ENCODE measurements at regions not wholly inside any gene's neighbourhood (a gene's known extent, or its start where the extent isn't known, plus 50 kb on each side); places are given as distances from the start of the nearest gene placed in this dataset.

DNA sequence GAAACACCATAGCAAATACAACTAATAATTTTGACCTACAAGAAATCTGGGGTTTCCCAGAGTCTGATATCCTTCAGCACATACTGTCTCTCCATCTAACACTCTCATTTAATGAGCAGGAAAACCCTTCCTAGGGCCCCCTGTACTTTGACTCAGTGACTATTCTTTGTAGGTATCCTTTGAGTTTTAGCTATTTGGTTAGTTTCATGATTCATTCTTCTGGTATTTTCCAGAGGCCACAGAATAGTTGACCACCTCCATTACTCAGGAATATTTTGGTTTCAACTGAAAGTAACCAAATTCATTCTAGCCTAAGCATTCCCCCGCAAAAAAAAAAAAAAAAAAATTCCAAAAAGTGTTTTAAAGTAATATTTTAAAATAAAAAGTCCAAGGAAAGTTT is 140.0 kb downstream of the IDS start:
- SMC1A ChIA-PET (ENCODE audit: uncharacterized antibody, unreplicated experiment), result interaction anchor here (0.7 to 1.2 kb wide), 2 partner anchors 11 to 64 kb away, joined by 3 to 4 read pairs; no protein-coding TSS in a partner anchor
- FAIRE-seq (no peak), ATAC-seq (no peak), DNase-seq (ENCODE audit: low read depth, low spot score) (no peak)
- WGBS (ENCODE audit: insufficient coverage, insufficient replicate concordance, low lambda C conversion rate, missing lambda C conversion rate), result 0% methylated on average over 1 of the region's 1 CpG
- CTCF ChIA-PET, result no interaction called here
- no peak overlapping the region for H3K4me3 ChIP-seq
- in situ Hi-C loops (cut with MboI) (no loop called here), intact Hi-C loops (cut with micrococcal nuclease; ENCODE audit: unreplicated experiment) (no loop called here)
- H3K9ac ChIP-seq (ENCODE audit: control insufficient read depth, insufficient read depth, low read length), result no peak overlapping the region
- H3K27ac ChIP-seq (ENCODE audit: control insufficient read depth, insufficient read depth), result no peak overlapping the region
- no peak overlapping the region for H3K4me2 ChIP-seq (ENCODE audit: control insufficient read depth, insufficient read depth)
- POLR2A ChIA-PET, result no interaction called here
- H3K79me2 ChIP-seq (ENCODE audit: control insufficient read depth, insufficient read depth, low read length), result no peaks in the 10 kb centered on the region
- no peaks in the 10 kb centered on the region; the same call in 2 of the 3 replicates for H3K9me3 ChIP-seq (replicated peaks; ENCODE audit: control insufficient read depth, insufficient read depth, low read length)
- no peaks in the 10 kb centered on the region for H4K20me1 ChIP-seq (ENCODE audit: control insufficient read depth, insufficient read depth)
- H2AFZ ChIP-seq (ENCODE audit: control insufficient read depth, low read depth, low read length), result no peak overlapping the region
- RAD21 ChIA-PET (ENCODE audit: unreplicated experiment), result interaction anchor here (0.7 kb wide), 1 partner anchor 363 kb away, joined by 3 read pairs; no protein-coding TSS in a partner anchor
- no peaks in the 10 kb centered on the region for H3K36me3 ChIP-seq (ENCODE audit: control insufficient read depth in 2 of 2, insufficient read depth in 2 of 2, low read length in 1 of 2)
- no TSS peak for BruUV-seq (replicated peaks)
- H3K27me3 ChIP-seq (replicated peaks in 1 of 2; ENCODE audit: control insufficient read depth in 2 of 2, insufficient read depth in 2 of 2, low read length in 1 of 2), result no peaks in the 10 kb centered on the region
- H3K4me1 ChIP-seq (ENCODE audit: control insufficient read depth, insufficient read depth, low read length), result no peaks in the 10 kb centered on the region
- TF ChIP-seq PML (IDR thresholded peaks at IDR 0.05; ENCODE audit: low read length) (no peak), KAT2A (conservative IDR thresholded peaks at IDR 0.05; ENCODE audit: control insufficient read depth, low read depth, low read length) (no peak), RBBP5 (conservative IDR thresholded peaks at IDR 0.05) (no peak), RELA (IDR thresholded peaks at IDR 0.05; ENCODE audit: borderline replicate concordance, partially characterized antibody) (no peak), SIN3A (IDR thresholded peaks at IDR 0.05; ENCODE audit: low read depth, low read length) (no peak), STAT3 (IDR thresholded peaks at IDR 0.05; ENCODE audit: low read depth, low read length) (no peak), ESRRA (IDR thresholded peaks at IDR 0.05; ENCODE audit: low read length) (no peak), EZH2 (IDR thresholded peaks at IDR 0.05; ENCODE audit: borderline replicate concordance, control insufficient read depth, low read depth, low read length) (no peak), ASH2L (IDR thresholded peaks at IDR 0.05; ENCODE audit: borderline replicate concordance, low read depth) (no peak), YY1 (IDR thresholded peaks at IDR 0.05; ENCODE audit: low read depth, low read length) (no peak), STAT1 (conservative IDR thresholded peaks at IDR 0.05) (no peak), CHD2 (IDR thresholded peaks at IDR 0.05; ENCODE audit: borderline replicate concordance, low read depth, low read length) (no peak), FOXK2 (IDR thresholded peaks at IDR 0.05) (no peak), SMARCA5 (IDR thresholded peaks at IDR 0.05) (no peak), BACH1 (IDR thresholded peaks at IDR 0.05; ENCODE audit: borderline replicate concordance) (no peak)
- TF ChIP-seq, protein P1, sequence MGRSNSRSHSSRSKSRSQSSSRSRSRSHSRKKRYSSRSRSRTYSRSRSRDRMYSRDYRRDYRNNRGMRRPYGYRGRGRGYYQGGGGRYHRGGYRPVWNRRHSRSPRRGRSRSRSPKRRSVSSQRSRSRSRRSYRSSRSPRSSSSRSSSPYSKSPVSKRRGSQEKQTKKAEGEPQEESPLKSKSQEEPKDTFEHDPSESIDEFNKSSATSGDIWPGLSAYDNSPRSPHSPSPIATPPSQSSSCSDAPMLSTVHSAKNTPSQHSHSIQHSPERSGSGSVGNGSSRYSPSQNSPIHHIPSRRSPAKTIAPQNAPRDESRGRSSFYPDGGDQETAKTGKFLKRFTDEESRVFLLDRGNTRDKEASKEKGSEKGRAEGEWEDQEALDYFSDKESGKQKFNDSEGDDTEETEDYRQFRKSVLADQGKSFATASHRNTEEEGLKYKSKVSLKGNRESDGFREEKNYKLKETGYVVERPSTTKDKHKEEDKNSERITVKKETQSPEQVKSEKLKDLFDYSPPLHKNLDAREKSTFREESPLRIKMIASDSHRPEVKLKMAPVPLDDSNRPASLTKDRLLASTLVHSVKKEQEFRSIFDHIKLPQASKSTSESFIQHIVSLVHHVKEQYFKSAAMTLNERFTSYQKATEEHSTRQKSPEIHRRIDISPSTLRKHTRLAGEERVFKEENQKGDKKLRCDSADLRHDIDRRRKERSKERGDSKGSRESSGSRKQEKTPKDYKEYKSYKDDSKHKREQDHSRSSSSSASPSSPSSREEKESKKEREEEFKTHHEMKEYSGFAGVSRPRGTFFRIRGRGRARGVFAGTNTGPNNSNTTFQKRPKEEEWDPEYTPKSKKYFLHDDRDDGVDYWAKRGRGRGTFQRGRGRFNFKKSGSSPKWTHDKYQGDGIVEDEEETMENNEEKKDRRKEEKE (IDR thresholded peaks at IDR 0.05), result no peak
- TF ChIP-seq, protein P2, sequence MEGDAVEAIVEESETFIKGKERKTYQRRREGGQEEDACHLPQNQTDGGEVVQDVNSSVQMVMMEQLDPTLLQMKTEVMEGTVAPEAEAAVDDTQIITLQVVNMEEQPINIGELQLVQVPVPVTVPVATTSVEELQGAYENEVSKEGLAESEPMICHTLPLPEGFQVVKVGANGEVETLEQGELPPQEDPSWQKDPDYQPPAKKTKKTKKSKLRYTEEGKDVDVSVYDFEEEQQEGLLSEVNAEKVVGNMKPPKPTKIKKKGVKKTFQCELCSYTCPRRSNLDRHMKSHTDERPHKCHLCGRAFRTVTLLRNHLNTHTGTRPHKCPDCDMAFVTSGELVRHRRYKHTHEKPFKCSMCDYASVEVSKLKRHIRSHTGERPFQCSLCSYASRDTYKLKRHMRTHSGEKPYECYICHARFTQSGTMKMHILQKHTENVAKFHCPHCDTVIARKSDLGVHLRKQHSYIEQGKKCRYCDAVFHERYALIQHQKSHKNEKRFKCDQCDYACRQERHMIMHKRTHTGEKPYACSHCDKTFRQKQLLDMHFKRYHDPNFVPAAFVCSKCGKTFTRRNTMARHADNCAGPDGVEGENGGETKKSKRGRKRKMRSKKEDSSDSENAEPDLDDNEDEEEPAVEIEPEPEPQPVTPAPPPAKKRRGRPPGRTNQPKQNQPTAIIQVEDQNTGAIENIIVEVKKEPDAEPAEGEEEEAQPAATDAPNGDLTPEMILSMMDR (IDR thresholded peaks at IDR 0.05 in 2 of 3, conservative IDR thresholded peaks at IDR 0.05 in 1 of 3; ENCODE audit: control insufficient read depth in 2 of 3, extremely low read depth in 1 of 3, insufficient read depth in 1 of 3, low read depth in 3 of 3, low read length in 3 of 3), result no peak
- TF ChIP-seq, protein P3, sequence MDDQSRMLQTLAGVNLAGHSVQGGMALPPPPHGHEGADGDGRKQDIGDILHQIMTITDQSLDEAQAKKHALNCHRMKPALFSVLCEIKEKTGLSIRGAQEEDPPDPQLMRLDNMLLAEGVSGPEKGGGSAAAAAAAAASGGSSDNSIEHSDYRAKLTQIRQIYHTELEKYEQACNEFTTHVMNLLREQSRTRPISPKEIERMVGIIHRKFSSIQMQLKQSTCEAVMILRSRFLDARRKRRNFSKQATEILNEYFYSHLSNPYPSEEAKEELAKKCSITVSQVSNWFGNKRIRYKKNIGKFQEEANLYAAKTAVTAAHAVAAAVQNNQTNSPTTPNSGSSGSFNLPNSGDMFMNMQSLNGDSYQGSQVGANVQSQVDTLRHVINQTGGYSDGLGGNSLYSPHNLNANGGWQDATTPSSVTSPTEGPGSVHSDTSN (IDR thresholded peaks at IDR 0.05; ENCODE audit: insufficient replicate concordance, low read depth, low read length), result no peak
- TF ChIP-seq, protein P4, sequence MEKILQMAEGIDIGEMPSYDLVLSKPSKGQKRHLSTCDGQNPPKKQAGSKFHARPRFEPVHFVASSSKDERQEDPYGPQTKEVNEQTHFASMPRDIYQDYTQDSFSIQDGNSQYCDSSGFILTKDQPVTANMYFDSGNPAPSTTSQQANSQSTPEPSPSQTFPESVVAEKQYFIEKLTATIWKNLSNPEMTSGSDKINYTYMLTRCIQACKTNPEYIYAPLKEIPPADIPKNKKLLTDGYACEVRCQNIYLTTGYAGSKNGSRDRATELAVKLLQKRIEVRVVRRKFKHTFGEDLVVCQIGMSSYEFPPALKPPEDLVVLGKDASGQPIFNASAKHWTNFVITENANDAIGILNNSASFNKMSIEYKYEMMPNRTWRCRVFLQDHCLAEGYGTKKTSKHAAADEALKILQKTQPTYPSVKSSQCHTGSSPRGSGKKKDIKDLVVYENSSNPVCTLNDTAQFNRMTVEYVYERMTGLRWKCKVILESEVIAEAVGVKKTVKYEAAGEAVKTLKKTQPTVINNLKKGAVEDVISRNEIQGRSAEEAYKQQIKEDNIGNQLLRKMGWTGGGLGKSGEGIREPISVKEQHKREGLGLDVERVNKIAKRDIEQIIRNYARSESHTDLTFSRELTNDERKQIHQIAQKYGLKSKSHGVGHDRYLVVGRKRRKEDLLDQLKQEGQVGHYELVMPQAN (conservative IDR thresholded peaks at IDR 0.05), result no peak

Data from GM12878 (cell line).